ENCODE measurements at regions not wholly inside any gene's neighbourhood (a gene's known extent, or its start where the extent isn't known, plus 50 kb on each side); places are given as distances from the start of the nearest gene placed in this dataset.

DNA sequence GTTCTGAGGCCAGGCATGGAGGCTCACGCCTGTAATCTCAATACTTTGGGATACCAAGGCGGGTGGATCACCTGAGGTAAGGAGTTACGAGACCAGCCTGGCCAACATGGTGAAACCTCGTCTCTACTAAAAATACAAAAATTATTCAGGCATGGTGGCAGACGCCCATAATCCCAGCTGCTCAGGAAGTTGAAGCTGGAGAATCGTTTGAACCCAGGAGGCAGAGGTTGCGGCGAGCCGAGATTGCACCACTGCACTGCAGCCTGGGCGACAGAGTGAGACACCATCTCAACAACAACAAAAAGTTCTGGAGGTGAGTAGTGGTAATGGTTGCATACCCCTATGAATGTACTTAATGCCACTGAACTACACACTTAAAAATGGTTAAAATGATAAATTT, 60.3 kb upstream of the SP4 start:
- TF ChIP-seq SUZ12 (IDR thresholded peaks at IDR 0.05; ENCODE audit: extremely low read depth, insufficient read depth, insufficient read length) (no peak), YY1 (IDR thresholded peaks at IDR 0.05; ENCODE audit: insufficient read depth, insufficient read length) (no peak)
